AG04450 (cell line): ENCODE measurements at regions not wholly inside any gene's neighbourhood (a gene's known extent, or its start where the extent isn't known, plus 50 kb on each side); places are given as distances from the start of the nearest gene placed in this dataset.

Experiments used
- CTCF ChIA-PET: fragments of 300-600, 350-600 bp; formaldehyde crosslinking; extraction: SDS; loops from one replicate; lab custom pipeline; 2022; ENCODE audit warnings: antibody characterized with exemption, inconsistent platforms; lab: Charles Lee
- POLR2A ChIA-PET: fragments of 350-600 bp; formaldehyde crosslinking; extraction: SDS; loops from one replicate; lab custom pipeline; 2021; ENCODE audit warnings: antibody characterized with exemption, inconsistent platforms; lab: Yijun Ruan, JAX
- DNase-seq: peaks from one replicate; pipeline ENCODE4 v3.0.0-alpha.2; 2011; ENCODE audit warnings: low read depth, low spot score
- H3K27ac ChIP-seq: one replicate; pipeline ENCODE4 v1.5.1; 2012; ENCODE audit warnings: low read depth, low read length, control low read depth
- H3K27me3 ChIP-seq: one replicate; pipeline ENCODE4 v1.6.0; 2012; ENCODE audit warnings: low read length; ENCODE audit not compliant: control insufficient read depth, insufficient read depth
- H3K4me3 ChIP-seq: 2 replicates; pipeline ENCODE4 v1.5.1; 2011; ENCODE audit warnings: mild to moderate bottlenecking, low read depth, low read length, control low read depth
- H3K9me3 ChIP-seq: 2 replicates; pipeline ENCODE4 v1.5.1; 2012; ENCODE audit warnings: low read length; ENCODE audit not compliant: control insufficient read depth, insufficient read depth
- TF ChIP-seq, protein P1 (sequence below): IDR thresholded peaks from 2 replicates; pipeline ENCODE4 v1.5.1; 2011; ENCODE audit warnings: low read depth, low read length, control low read depth, inconsistent platforms

DNA sequence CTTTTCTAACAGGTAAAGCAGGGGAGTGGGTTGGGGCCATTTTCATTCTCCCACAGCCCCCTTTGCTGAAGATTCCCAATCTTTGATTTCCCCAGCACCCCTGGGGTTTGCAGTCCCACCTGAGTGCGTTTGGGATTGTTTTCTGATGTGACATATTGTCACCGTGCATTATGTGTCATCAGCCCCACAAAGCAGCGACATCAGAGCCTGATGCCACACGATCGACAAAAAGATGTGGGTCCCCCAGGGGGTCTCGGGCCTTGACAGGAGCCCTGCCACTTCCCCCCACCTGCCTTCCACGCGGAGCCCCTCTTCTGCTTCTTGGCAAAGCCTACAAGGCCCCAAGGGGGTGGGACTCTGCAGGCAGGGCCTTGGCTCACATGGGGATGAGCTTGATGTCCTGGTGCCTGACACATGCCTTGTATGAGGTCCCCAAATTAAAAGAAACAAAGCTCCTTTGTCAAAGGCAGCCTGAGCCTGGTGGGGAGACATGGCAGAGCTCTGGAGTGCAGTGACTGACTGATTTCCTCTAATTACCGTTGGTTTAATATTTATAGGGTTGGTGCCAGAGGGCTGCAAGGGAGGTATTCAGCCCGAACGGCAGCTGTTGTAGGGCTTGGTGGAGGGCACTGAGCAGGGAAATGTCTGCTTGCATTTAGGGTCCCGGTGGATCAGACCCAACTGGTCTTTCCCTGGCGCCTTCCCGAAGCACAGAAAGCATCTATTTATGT is 149.2 kb downstream of the MIAT start:
- ChIA-PET POLR2A (no interaction called here), CTCF (no interaction called here)
- TF ChIP-seq, protein P1, sequence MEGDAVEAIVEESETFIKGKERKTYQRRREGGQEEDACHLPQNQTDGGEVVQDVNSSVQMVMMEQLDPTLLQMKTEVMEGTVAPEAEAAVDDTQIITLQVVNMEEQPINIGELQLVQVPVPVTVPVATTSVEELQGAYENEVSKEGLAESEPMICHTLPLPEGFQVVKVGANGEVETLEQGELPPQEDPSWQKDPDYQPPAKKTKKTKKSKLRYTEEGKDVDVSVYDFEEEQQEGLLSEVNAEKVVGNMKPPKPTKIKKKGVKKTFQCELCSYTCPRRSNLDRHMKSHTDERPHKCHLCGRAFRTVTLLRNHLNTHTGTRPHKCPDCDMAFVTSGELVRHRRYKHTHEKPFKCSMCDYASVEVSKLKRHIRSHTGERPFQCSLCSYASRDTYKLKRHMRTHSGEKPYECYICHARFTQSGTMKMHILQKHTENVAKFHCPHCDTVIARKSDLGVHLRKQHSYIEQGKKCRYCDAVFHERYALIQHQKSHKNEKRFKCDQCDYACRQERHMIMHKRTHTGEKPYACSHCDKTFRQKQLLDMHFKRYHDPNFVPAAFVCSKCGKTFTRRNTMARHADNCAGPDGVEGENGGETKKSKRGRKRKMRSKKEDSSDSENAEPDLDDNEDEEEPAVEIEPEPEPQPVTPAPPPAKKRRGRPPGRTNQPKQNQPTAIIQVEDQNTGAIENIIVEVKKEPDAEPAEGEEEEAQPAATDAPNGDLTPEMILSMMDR = no peak

DNA sequence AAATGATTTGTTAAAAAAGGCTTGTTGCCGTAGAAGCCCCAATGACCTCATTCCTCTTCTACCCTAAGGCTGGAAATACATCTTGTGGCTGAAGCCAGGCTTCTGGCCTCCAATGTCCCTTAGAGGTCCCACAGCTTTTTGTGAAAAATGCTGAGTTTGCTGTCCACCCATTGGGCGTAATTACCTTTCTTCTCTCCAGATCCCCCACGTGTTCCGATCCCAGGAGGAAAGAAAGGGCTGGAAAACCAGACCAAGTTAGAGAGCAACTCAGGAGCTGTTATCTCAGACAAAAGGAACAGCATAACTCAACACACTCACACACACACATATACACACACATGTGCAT is 154.2 kb downstream of the MIAT start:
- Histone ChIP-seq H3K4me3 (no peak overlapping the region), H3K27ac (no peak overlapping the region), H3K9me3 (no peaks in the 10 kb centered on the region), H3K27me3 (peaks cover 8% of the 10 kb centered on the region)
- CTCF ChIA-PET = no interaction called here
- POLR2A ChIA-PET = no interaction called here
- TF ChIP-seq, protein P1 = no peak
- DNase-seq = no peak

More for the DNA sequence above, 149.2 kb downstream of the MIAT start:
- Histone ChIP-seq H3K9me3 (no peaks in the 10 kb centered on the region), H3K4me3 (no peak overlapping the region), H3K27me3 (peaks cover 3% of the 10 kb centered on the region), H3K27ac (no peak overlapping the region)
- DNase-seq = no peak

DNA sequence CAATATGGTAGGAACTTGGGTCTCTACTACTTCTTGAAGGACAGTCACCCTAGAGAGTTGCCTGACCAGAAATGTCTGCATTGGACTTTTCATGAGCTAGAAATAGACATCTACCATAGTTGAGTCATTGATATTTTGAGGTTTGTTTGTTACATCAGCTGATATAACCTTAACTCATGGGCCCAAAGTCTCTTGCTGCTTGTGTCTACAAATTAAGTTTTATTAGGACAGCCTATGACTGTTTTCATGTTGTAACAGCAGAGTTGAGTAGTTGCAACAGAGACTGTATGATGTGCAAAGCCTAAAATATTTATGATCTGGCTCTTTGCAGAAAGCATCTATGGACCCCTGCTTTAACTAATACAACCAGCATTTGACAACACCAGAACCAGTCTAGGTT is 155.3 kb downstream of the MIAT start:
- TF ChIP-seq, protein P1 = no peak
- no peak for DNase-seq
- CTCF ChIA-PET = no interaction called here
- peaks cover 13% of the 10 kb centered on the region for H3K27me3 ChIP-seq
- H3K4me3 ChIP-seq = no peak overlapping the region
- POLR2A ChIA-PET = no interaction called here
- H3K27ac ChIP-seq = no peak overlapping the region
- no peaks in the 10 kb centered on the region; the same call in 1 of the 2 replicates for H3K9me3 ChIP-seq

DNA sequence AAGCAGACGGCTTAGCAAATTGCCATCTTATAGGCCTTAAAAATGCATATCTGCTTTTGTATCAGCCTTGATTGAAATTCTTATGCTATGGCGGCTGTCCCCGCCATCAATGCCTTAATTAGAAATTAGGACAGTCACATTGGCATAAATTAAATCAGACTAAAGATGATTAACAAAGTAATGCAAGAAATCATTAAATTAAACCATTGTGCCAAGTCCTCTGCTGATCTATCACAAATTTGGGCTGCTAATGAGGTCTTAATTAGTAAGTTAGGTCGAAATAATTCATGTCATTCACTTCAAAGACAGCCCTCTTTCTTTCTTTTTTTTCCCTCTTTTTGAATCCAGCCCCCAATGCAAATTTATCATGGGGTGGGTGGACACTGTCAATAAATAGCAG is 159.3 kb downstream of the MIAT start:
- POLR2A ChIA-PET = no interaction called here
- peaks cover 15% of the 10 kb centered on the region for H3K27me3 ChIP-seq
- CTCF ChIA-PET = no interaction called here
- no peak for DNase-seq
- TF ChIP-seq, protein P1 = no peak
- no peak overlapping the region for H3K27ac ChIP-seq
- H3K9me3 ChIP-seq = peaks cover 4% of the 10 kb centered on the region
- H3K4me3 ChIP-seq = no peak overlapping the region

DNA sequence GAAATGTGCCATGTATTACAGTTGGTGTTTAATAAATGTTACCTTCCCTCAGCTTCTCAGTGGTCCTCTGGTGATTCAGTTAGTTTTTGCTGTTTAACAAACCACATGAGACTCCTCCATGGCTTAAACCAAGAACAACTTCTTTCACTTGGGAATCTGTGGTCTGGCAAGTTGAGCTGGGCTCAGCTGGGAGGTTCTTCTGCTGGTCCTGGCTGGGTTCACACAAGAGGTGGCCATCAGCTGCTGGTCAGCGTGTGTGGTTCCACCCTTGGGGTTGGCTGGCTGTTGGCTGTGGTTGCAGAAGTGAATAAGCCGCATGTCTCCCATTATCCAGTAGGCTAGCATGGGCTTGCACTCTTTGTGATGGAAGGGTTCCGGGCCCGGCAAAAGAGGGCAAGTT is 160.5 kb downstream of the MIAT start:
- no peak overlapping the region for H3K4me3 ChIP-seq
- TF ChIP-seq, protein P1 = no peak
- H3K27me3 ChIP-seq = peaks cover 19% of the 10 kb centered on the region
- DNase-seq = no peak
- POLR2A ChIA-PET = no interaction called here
- CTCF ChIA-PET = no interaction called here
- H3K9me3 ChIP-seq = peaks cover 4% of the 10 kb centered on the region
- H3K27ac ChIP-seq = no peak overlapping the region
